ENCODE measurements at regions not wholly inside any gene's neighbourhood (a gene's known extent, or its start where the extent isn't known, plus 50 kb on each side); places are given as distances from the start of the nearest gene placed in this dataset.

GRCh38 chr3:3628676-3629328 lies 170.4 kb upstream of the LRRN1 start:
- no peak for DNase-seq

- no peak for DNase-seq
Measured at GRCh38 chr3:3627114-3627513, 172.1 kb upstream of the LRRN1 start.

GRCh38 chr3:3625544-3626271 lies 173.5 kb upstream of the LRRN1 start:
- no peak for DNase-seq

GRCh38 chr3:3619815-3620214 lies 179.4 kb upstream of the LRRN1 start:
- no peak for DNase-seq

GRCh38 chr3:3618623-3619022 lies 180.6 kb upstream of the LRRN1 start:
- no peak for DNase-seq

- no peak for DNase-seq
Measured at GRCh38 chr3:3615533-3615932, 183.7 kb upstream of the LRRN1 start.

GRCh38 chr3:3610581-3611298 lies 188.5 kb upstream of the LRRN1 start:
- DNase-seq: no peak

- no peak for DNase-seq
Measured at GRCh38 chr3:3606321-3606720, 192.9 kb upstream of the LRRN1 start.

- DNase-seq: no peak
Measured at GRCh38 chr3:3605226-3605625, 194.0 kb upstream of the LRRN1 start.

- no peak for DNase-seq
Measured at GRCh38 chr3:3603351-3603750, 195.9 kb upstream of the LRRN1 start.

- DNase-seq: no peak
Measured at GRCh38 chr3:3600665-3601340, 198.4 kb upstream of the LRRN1 start.

GRCh38 chr3:3599016-3599415 lies 200.2 kb upstream of the LRRN1 start:
- DNase-seq: no peak

- DNase-seq: no peak
Measured at GRCh38 chr3:3594986-3595385, 204.2 kb upstream of the LRRN1 start.

GRCh38 chr3:3589715-3590130 lies 209.5 kb upstream of the LRRN1 start:
- no peak for DNase-seq

GRCh38 chr3:3587647-3587972 lies 211.6 kb upstream of the LRRN1 start:
- DNase-seq: no peak

- no peak for DNase-seq
Measured at GRCh38 chr3:3586843-3587646, 212.2 kb upstream of the LRRN1 start.

GRCh38 chr3:3586336-3586735 lies 212.9 kb upstream of the LRRN1 start:
- no peak for DNase-seq

GRCh38 chr3:3579658-3580057 lies 219.6 kb upstream of the LRRN1 start:
- no peak for DNase-seq

GRCh38 chr3:3578718-3579117 lies 220.5 kb upstream of the LRRN1 start:
- no peak for DNase-seq

- DNase-seq: no peak
Measured at GRCh38 chr3:3577823-3578222, 221.4 kb upstream of the LRRN1 start.

- DNase-seq: no peak
Measured at GRCh38 chr3:3573341-3573740, 225.9 kb upstream of the LRRN1 start.

- DNase-seq: no peak
Measured at GRCh38 chr3:3560591-3561311, 238.5 kb upstream of the LRRN1 start.
